Activated B cell treated with CpG ODN at 0.5 μM for 24 hours (primary cell): ENCODE measurements at regions not wholly inside any gene's neighbourhood (a gene's known extent, or its start where the extent isn't known, plus 50 kb on each side); places are given as distances from the start of the nearest gene placed in this dataset.

Experiments
- ATAC-seq: fragments of 200-7000 bp; cut with Tn5 transposase; one replicate; pipeline ENCODE4 v1.10.0; 2021; ENCODE audit warnings: low read depth, mild to moderate bottlenecking, moderate library complexity
- CTCF ChIA-PET: fragments of 350-600 bp; sonication (Branson Sonifier 250); formaldehyde crosslinking; loops from one replicate; lab custom pipeline; 2021; ENCODE audit warnings: antibody characterized with exemption; lab: Charles Lee
- POLR2A ChIA-PET: fragments of 350-600 bp; sonication (Branson Sonifier 250); formaldehyde crosslinking; loops from one replicate; lab custom pipeline; 2021; ENCODE audit warnings: antibody characterized with exemption; lab: Charles Lee
- DNase-seq: peaks from one replicate; pipeline ENCODE4 v3.0.0; 2022
- H3K27ac Mint-ChIP-seq: one replicate; pipeline ENCODE4 v1.8.0; 2020; ENCODE audit warnings: mixed read lengths
- H3K27me3 Mint-ChIP-seq: one replicate; pipeline ENCODE4 v1.8.0; 2021; ENCODE audit warnings: mixed read lengths
- H3K36me3 Mint-ChIP-seq: one replicate; pipeline ENCODE4 v1.8.0; 2021; ENCODE audit warnings: low read depth, mixed read lengths
- H3K4me1 Mint-ChIP-seq: one replicate; pipeline ENCODE4 v1.8.0; 2021; ENCODE audit warnings: mixed read lengths
- H3K4me3 Mint-ChIP-seq: one replicate; pipeline ENCODE4 v1.8.0; 2020; ENCODE audit warnings: mild to moderate bottlenecking, mixed read lengths
- H3K9me3 Mint-ChIP-seq: one replicate; pipeline ENCODE4 v1.8.0; 2020; ENCODE audit warnings: mixed read lengths
- intact Hi-C: fragments of 100-400 bp; cut with micrococcal nuclease; formaldehyde crosslinking; loops from one replicate; pipeline ENCODE4 v1.15.1; 2024
- TF ChIP-seq, protein P1 (sequence below): fragments of 200-600 bp; IDR thresholded peaks from one replicate; pipeline ENCODE4 v1.8.0; 2022; ENCODE audit warnings: antibody characterized with exemption, mild to moderate bottlenecking

DNA sequence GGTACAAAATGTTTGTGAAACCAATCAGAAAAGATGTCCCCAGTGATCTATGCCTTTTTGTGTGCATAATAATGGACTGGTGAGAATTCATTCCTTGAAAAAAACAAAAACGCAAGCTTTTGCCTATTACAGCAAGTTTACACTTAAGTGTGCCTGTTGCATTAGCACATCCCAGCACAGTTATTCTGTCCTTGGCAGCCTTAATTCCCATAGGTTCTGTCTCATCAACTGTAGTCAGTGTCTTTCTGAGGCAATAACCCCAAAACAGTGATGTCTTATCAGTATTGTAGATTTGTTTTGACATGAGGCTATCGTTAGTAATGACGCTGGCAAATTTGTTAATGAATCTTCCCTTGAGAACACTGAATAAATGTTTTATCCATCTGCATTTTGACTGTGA, 109.9 kb upstream of the KCTD3 start:
- H3K9me3 Mint-ChIP-seq: no peaks in the 10 kb centered on the region

DNA sequence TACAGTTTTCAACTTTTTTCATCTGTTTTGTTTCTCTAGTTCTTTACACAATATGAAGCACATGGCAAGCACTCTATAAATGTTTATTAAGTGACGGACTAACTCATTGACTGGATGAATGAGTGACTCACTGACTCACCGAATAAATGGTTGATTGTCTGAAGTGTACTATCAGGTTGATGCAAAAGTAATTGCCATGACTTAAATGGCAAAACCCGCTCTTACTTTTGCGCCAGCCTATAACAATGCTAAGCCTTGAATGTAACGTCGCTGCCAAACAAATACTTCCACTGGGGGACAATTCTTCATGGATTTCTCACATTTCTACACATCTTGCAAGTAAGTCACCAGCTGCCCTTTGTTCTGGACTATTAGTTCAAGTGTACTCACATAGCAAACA, 109.0 kb upstream of the KCTD3 start:
- intact Hi-C loops: no loop called here
- Mint-ChIP-seq H3K4me1 (no peaks in the 10 kb centered on the region), H3K4me3 (no peak overlapping the region), H3K27me3 (no peaks in the 10 kb centered on the region), H3K27ac (no peak overlapping the region), H3K9me3 (no peaks in the 10 kb centered on the region), H3K36me3 (no peaks in the 10 kb centered on the region)
- DNase-seq: no peak
- TF ChIP-seq, protein P1, sequence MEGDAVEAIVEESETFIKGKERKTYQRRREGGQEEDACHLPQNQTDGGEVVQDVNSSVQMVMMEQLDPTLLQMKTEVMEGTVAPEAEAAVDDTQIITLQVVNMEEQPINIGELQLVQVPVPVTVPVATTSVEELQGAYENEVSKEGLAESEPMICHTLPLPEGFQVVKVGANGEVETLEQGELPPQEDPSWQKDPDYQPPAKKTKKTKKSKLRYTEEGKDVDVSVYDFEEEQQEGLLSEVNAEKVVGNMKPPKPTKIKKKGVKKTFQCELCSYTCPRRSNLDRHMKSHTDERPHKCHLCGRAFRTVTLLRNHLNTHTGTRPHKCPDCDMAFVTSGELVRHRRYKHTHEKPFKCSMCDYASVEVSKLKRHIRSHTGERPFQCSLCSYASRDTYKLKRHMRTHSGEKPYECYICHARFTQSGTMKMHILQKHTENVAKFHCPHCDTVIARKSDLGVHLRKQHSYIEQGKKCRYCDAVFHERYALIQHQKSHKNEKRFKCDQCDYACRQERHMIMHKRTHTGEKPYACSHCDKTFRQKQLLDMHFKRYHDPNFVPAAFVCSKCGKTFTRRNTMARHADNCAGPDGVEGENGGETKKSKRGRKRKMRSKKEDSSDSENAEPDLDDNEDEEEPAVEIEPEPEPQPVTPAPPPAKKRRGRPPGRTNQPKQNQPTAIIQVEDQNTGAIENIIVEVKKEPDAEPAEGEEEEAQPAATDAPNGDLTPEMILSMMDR: no peak
- POLR2A ChIA-PET: no interaction called here
- CTCF ChIA-PET: no interaction called here
- no peak for ATAC-seq

More for the DNA sequence above, 109.9 kb upstream of the KCTD3 start:
- CTCF ChIA-PET: no interaction called here
- intact Hi-C loops: no loop called here
- no peak for ATAC-seq
- POLR2A ChIA-PET: no interaction called here
- H3K36me3 Mint-ChIP-seq: no peaks in the 10 kb centered on the region
- no peak for DNase-seq
- no peak overlapping the region for H3K27ac Mint-ChIP-seq
- TF ChIP-seq, protein P1: no peak
- no peaks in the 10 kb centered on the region for H3K27me3 Mint-ChIP-seq
- H3K4me3 Mint-ChIP-seq: no peak overlapping the region
- no peaks in the 10 kb centered on the region for H3K4me1 Mint-ChIP-seq

DNA sequence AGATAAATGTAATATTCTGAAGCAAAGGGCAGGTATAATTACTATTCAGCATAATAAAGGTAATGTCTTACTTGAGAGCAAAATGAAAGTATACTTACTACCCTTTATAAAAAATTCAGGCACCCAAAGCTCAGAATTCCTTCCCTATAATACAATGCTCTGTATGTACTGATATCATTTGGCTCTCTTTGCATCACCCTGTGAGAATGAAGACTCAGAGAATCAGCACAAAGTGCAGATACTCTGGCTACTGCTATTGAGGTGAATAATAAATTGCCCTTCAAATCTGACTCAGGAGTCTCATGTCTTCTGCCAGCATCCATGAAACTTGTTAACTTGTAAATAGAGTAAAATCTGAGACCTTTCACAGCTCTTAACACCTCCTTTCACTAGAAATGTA, 108.5 kb upstream of the KCTD3 start:
- H3K9me3 Mint-ChIP-seq: no peaks in the 10 kb centered on the region
- no peak for ATAC-seq
- no peaks in the 10 kb centered on the region for H3K27me3 Mint-ChIP-seq
- no peaks in the 10 kb centered on the region for H3K4me1 Mint-ChIP-seq
- ChIA-PET POLR2A (no interaction called here), CTCF (no interaction called here)
- no peak overlapping the region for H3K27ac Mint-ChIP-seq
- no peaks in the 10 kb centered on the region for H3K36me3 Mint-ChIP-seq
- no peak overlapping the region for H3K4me3 Mint-ChIP-seq
- no peak for DNase-seq
- intact Hi-C loops: no loop called here
- TF ChIP-seq, protein P1: no peak

DNA sequence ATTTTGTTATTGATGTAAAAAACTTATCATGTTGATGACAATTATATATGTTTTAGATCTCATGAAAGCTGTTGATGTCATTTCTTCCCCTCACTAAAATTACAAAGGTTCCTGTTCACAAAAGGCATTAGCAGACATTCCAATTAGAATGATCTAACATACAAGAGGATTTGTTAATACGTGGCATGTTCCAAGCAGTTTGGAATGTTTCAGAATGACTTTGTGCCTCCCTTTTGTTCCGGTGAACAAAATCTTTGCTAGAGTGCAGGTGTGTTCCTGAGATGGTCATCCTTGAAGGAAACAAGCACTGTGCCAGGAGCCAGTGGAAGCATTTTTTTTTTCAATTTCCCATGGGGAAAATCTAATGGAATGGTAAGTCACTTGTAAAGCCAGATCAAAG, 108.0 kb upstream of the KCTD3 start:
- Mint-ChIP-seq H3K27ac (no peak overlapping the region), H3K27me3 (no peaks in the 10 kb centered on the region), H3K4me1 (no peaks in the 10 kb centered on the region), H3K36me3 (no peaks in the 10 kb centered on the region), H3K4me3 (no peak overlapping the region), H3K9me3 (no peaks in the 10 kb centered on the region)
- intact Hi-C loops: no loop called here
- ATAC-seq (no peak), DNase-seq (no peak)
- TF ChIP-seq, protein P1: no peak
- ChIA-PET POLR2A (no interaction called here), CTCF (no interaction called here)

DNA sequence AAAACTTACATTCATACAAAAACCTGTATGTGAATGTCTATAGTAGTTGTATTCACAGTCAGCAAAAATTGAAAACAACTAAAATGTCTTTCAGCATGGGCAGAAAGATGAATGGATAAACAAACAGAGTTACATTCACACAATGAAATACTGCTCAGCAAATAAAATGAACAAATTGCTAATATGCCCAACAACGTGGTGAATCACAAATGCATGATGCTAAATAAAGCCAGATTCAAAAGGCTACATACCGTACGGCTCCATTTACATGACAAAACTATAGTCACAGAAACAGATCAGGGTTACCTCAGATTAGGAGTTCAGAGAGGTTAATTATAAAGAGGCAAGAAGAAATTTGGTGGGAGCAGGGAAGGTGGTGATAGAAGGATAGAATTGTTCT, 100.7 kb upstream of the KCTD3 start:
- Mint-ChIP-seq H3K36me3 (no peaks in the 10 kb centered on the region), H3K27me3 (no peaks in the 10 kb centered on the region), H3K4me1 (no peaks in the 10 kb centered on the region), H3K27ac (no peak overlapping the region), H3K9me3 (no peaks in the 10 kb centered on the region), H3K4me3 (no peak overlapping the region)
- CTCF ChIA-PET: no interaction called here
- no peak for ATAC-seq
- intact Hi-C loops: no loop called here
- POLR2A ChIA-PET: no interaction called here
- TF ChIP-seq, protein P1: no peak
- DNase-seq: no peak
